ENCODE measurements at regions not wholly inside any gene's neighbourhood (a gene's known extent, or its start where the extent isn't known, plus 50 kb on each side); places are given as distances from the start of the nearest gene placed in this dataset.

DNA sequence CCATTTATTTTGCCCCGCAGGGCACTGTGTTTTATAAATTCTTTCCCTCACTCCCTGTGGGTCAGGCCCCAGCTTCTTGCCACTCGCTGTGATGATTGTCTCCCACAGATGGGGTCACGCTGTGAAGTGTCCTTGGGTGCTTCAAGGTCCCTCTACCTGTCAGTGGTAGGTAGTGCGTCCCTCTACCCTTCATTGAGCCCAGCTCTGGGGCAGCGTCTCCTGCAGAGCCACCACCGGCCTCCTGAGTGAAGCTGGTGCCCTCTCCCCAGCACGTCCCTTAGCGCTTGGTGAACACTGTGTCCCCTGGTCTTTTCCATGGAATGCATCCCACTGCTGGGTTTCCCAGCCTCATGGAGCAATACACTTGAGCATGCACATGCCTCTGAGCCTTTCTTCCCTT is 108.2 kb downstream of the NRN1 start:
- TF ChIP-seq, protein P1, sequence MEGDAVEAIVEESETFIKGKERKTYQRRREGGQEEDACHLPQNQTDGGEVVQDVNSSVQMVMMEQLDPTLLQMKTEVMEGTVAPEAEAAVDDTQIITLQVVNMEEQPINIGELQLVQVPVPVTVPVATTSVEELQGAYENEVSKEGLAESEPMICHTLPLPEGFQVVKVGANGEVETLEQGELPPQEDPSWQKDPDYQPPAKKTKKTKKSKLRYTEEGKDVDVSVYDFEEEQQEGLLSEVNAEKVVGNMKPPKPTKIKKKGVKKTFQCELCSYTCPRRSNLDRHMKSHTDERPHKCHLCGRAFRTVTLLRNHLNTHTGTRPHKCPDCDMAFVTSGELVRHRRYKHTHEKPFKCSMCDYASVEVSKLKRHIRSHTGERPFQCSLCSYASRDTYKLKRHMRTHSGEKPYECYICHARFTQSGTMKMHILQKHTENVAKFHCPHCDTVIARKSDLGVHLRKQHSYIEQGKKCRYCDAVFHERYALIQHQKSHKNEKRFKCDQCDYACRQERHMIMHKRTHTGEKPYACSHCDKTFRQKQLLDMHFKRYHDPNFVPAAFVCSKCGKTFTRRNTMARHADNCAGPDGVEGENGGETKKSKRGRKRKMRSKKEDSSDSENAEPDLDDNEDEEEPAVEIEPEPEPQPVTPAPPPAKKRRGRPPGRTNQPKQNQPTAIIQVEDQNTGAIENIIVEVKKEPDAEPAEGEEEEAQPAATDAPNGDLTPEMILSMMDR (IDR thresholded peaks at IDR 0.05) = no peak
- DNase-seq (ENCODE audit: low spot score) = no peak
- no peak for ATAC-seq (ENCODE audit: low FRiP score)

DNA sequence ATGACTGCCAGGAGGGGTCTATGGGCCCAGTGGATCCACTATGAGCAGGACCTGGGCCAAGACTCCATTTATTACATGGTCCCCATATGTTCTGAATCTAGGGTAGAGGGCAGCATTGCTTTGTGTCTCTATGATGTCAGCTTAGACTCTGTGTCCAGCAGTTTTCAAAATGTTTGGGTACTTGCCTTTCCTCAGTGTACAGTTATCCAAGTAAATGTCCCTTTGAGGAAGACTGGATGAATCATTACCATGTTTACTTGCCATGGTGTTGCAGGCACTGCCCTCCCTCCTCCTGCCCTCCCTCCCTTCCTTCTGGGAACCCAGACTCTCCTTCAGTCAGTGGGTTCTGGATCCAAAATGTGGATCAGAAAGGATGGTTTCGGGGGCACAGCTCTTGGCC is 108.6 kb downstream of the NRN1 start:
- TF ChIP-seq, protein P1 (IDR thresholded peaks at IDR 0.05) = no peak
- peak; percentile 40 for ATAC-seq (ENCODE audit: low FRiP score)
- DNase-seq (ENCODE audit: low spot score) = no peak

DNA sequence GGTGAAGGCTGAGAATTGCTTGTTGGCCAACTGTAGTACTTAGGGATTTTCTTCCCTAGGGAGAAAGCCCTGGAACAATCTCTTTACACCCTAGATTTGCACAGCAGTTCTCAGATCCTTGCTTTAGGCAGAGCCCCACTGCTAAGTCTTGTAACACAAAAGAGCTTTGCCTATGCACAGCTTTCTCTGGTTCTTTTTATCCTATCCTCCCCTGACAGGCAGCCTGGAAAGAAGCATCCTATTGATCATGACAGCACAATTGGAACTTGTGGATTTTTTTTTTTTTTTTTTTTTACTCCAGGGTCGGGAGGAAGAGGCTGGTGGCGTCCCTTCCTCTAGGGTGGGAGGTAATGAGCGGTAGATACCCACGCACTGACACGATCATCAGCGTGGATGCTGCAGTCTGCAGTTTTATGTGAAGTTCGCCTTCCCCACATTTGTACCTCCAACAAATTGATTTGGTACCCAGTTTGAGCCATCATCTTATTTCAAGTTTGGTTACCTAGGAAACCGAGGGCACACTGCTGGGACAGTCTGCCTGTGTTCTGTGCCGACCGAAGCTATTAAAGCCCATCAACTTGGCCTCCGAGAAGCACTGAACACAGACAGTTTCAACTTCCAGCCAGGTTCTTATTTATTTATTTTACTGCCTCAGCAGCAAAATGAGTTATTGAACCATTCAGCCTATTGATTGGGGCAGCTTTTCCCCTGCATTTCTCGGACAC is 110.1 kb downstream of the NRN1 start:
- TF ChIP-seq, protein P1 (IDR thresholded peaks at IDR 0.05) = no peak
- ATAC-seq (ENCODE audit: low FRiP score) (no peak), DNase-seq (ENCODE audit: low spot score) (no peak)

DNA sequence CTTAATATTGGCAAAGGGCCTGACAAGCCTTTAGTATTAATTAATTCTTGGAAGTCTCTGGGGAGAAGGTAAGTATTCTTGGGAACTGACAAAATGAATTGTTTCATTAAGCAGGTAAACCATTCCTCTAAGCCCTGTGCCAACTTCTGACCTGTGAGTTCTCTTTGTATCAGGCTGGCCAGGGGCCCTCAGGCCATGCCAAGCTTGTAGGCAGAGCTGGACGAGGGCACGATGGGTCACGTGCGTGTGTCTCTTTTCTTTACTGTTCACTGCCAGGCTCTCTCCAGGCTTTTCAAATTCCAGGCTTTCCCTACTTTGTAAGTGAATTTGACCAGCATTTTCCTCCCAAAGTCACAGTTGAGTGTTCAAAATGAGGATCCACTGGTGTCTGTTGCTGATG is 112.4 kb downstream of the NRN1 start:
- no peak for DNase-seq (ENCODE audit: low spot score)
- TF ChIP-seq, protein P1 (IDR thresholded peaks at IDR 0.05) = no peak
- ATAC-seq (ENCODE audit: low FRiP score) = no peak

DNA sequence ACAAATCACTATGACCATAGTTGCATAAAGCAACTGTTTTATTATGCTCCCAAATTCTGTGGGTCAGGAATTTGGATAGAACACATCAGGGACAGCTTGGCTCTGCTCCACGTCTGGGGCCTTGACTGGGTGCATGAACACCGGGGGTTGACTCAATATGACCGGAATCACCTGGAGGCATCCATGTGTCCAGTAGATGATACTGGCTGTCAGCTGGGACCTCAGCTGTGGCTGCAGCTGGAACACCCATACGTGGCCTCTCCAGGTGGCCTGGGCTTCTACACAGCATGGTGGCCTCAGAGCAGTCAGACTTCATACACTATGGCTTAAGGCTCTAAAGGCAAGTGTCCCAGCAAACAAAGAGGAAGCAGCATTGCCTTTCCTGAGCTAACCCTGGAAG is 113.4 kb downstream of the NRN1 start:
- TF ChIP-seq, protein P1 (IDR thresholded peaks at IDR 0.05) = no peak
- DNase-seq (ENCODE audit: low spot score) (no peak), ATAC-seq (ENCODE audit: low FRiP score) (no peak)

DNA sequence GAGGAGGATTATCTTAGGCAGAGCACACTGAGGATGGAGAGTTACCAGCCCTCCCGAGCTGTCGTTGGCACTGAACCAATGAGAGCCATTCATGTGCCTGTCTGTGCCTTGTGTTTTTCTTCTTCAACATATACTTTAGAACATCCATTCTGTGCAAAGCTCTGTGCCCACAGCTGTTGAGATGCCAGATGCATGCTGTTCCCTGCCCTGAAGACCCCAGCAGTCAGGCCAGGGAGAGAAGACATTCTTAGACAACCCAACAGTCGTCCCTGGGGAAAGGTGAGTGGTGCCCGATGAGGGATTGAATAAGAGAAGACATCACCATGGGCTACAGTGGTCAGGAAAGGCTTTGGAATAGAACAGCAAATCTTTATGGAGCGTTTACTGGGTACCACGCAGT is 114.1 kb downstream of the NRN1 start:
- DNase-seq (ENCODE audit: low spot score) (no peak), ATAC-seq (ENCODE audit: low FRiP score) (no peak)
- TF ChIP-seq, protein P1 (IDR thresholded peaks at IDR 0.05) = no peak

DNA sequence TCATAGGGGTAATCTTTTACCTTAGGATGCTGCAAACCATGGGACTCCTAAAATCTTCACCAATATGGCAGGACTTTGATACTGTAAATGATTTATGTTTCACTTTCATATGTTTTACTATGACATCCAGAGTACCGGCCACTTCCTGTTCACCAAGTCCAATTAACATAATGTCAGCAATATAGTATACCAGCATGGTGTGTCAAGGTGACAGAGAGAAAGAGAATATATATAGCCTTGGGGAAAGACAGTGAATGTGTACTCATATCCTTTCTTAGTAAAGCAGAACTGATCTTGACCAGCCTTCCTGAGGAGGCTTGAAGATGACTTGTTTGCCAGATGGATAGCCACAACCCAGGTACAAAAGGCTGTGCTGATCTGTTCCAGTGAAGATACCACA is 127.9 kb downstream of the NRN1 start:
- TF ChIP-seq, protein P1 (IDR thresholded peaks at IDR 0.05) = no peak
- DNase-seq (ENCODE audit: low spot score) = no peak

More for the DNA sequence above, 127.9 kb downstream of the NRN1 start:
- no peak for ATAC-seq (ENCODE audit: low FRiP score)

Data from omental fat pad (tissue), 3 donors.